OCI-LY3 (cell line): ENCODE measurements at regions not wholly inside any gene's neighbourhood (a gene's known extent, or its start where the extent isn't known, plus 50 kb on each side); places are given as distances from the start of the nearest gene placed in this dataset.

Experiments used
- H2AFZ ChIP-seq: fragments of 200-600, 300-600 bp; shearing (Covaris generic); 2 replicates; pipeline ENCODE4 v1.6.0; 2014; ENCODE audit warnings: antibody characterized with exemption, low read depth, low read length
- H3K27ac ChIP-seq: fragments of 200-600, 300-600 bp; sonication (generic); 2 replicates; pipeline ENCODE4 v1.5.1; 2014; ENCODE audit warnings: mild to moderate bottlenecking, low read length, moderate library complexity, mixed read lengths
- H3K27me3 ChIP-seq: fragments of 200-600, 300-600 bp; sonication (generic); 2 replicates; pipeline ENCODE4 v1.6.1; 2014; ENCODE audit warnings: low read depth, low read length, mixed read lengths
- H3K36me3 ChIP-seq: fragments of 200-600, 300-600 bp; sonication (generic); replicated peaks from 2 replicates; pipeline ENCODE3; 2014; ENCODE audit warnings: low read depth, low read length, mixed read lengths
- H3K4me1 ChIP-seq: fragments of 300-600, 200-600 bp; sonication (generic); 2 replicates; pipeline ENCODE4 v1.6.1; 2014; ENCODE audit warnings: low read length, mixed read lengths
- H3K4me2 ChIP-seq: fragments of 200-600, 300-600 bp; sonication (generic); 2 replicates; pipeline ENCODE4 v1.6.1; 2014; ENCODE audit warnings: low read length, mixed read lengths
- H3K4me3 ChIP-seq: fragments of 300-600, 200-600 bp; sonication (generic); 2 replicates; pipeline ENCODE4 v1.5.1; 2014; ENCODE audit warnings: antibody characterized with exemption, mild to moderate bottlenecking, low read length, moderate library complexity
- H3K79me2 ChIP-seq: fragments of 300-600, 200-600 bp; shearing (Covaris generic); 2 replicates; pipeline ENCODE4 v1.6.1; 2014; ENCODE audit warnings: mild to moderate bottlenecking, low read length, mixed read lengths
- H3K9ac ChIP-seq: fragments of 300-600, 200-600 bp; shearing (Covaris generic); 2 replicates; pipeline ENCODE4 v1.6.0; 2014; ENCODE audit warnings: mild to moderate bottlenecking, low read length, moderate library complexity
- H3K9me3 ChIP-seq: fragments of 200-600, 300-600 bp; shearing (Covaris generic); 2 replicates; pipeline ENCODE4 v1.6.1; 2014; ENCODE audit warnings: low read length, mixed read lengths; ENCODE audit not compliant: insufficient read depth
- H4K20me1 ChIP-seq: fragments of 200-600, 300-600 bp; sonication (generic); 2 replicates; pipeline ENCODE4 v1.6.1; 2016; ENCODE audit warnings: low read length, mixed read lengths; ENCODE audit not compliant: insufficient read depth
- EZH2phosphoT487 ChIP-seq: fragments of 200-600 bp; shearing (Covaris generic); IDR thresholded peaks from 2 replicates; pipeline ENCODE4 v1.6.1; 2018; ENCODE audit warnings: antibody characterized with exemption, mixed run types, low read depth
- TF ChIP-seq, protein P1 (sequence below): fragments of 200-600, 300-600 bp; sonication (generic); IDR thresholded peaks from 2 replicates; pipeline ENCODE4 v1.5.1; 2014; ENCODE audit warnings: antibody characterized with exemption, low read length, low read depth

DNA sequence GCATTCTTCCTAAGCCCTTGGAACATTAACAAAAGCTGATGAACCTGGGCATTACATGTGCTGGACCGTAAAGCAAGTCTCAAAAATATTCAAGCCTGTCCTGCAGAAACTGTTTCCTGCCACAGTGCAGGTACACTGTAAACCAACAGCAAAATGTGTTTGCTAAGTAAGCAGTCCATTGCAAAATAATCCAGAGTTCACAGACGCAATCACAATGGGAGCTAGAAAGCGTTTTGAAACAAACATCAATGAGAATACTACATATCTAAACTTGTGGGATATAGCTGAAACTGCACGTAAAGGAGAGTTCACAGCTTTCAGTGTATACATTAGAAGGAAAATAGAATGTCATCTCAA, 61.6 kb downstream of the RGS12 start:
- Histone ChIP-seq H3K9ac (no peak overlapping the region), H3K27ac (no peak overlapping the region), H3K27me3 (no peaks in the 10 kb centered on the region), H3K36me3 (peaks cover 3% of the 10 kb centered on the region), H3K9me3 (0 out of 2 replicates have a peak, but pooled peaks cover 4% of the 10 kb centered on the region), H4K20me1 (no peaks in the 10 kb centered on the region), H3K79me2 (no peaks in the 10 kb centered on the region), H3K4me2 (0 out of 2 replicates have a peak overlapping the region, but pooled peaks have one; percentile 43), H2AFZ (no peak overlapping the region), H3K4me1 (peaks cover 23% of the 10 kb centered on the region), H3K4me3 (no peak overlapping the region)
- TF ChIP-seq, protein P1, sequence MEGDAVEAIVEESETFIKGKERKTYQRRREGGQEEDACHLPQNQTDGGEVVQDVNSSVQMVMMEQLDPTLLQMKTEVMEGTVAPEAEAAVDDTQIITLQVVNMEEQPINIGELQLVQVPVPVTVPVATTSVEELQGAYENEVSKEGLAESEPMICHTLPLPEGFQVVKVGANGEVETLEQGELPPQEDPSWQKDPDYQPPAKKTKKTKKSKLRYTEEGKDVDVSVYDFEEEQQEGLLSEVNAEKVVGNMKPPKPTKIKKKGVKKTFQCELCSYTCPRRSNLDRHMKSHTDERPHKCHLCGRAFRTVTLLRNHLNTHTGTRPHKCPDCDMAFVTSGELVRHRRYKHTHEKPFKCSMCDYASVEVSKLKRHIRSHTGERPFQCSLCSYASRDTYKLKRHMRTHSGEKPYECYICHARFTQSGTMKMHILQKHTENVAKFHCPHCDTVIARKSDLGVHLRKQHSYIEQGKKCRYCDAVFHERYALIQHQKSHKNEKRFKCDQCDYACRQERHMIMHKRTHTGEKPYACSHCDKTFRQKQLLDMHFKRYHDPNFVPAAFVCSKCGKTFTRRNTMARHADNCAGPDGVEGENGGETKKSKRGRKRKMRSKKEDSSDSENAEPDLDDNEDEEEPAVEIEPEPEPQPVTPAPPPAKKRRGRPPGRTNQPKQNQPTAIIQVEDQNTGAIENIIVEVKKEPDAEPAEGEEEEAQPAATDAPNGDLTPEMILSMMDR, result no peak
- TF ChIP-seq EZH2phosphoT487, result no peak

DNA sequence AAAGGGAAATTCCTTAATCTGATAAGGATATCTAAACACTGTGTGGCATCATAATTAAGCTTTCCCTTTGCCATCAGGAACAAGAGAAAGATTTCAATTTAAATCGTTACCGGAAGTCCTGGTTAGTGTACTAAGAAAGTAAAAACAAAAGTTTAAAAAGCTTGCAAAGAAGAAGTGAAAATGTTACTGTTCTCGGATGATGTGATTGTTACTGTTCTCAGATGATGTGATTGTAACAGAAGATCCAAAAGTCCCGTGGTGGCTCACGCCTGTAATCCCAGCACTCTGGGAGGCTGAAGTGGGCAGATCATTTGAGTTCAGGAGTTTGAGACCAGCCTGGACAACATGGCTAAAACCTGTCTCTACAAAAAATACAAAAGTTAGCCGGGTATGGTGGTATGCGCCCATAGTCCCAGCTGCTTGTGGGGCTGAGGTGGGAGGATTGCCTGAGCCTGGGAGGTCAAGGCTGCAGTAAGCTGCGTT, 62.5 kb downstream of the RGS12 start:
- no peaks in the 10 kb centered on the region for H3K27me3 ChIP-seq
- no peaks in the 10 kb centered on the region for H3K79me2 ChIP-seq
- peaks cover 23% of the 10 kb centered on the region for H3K4me1 ChIP-seq
- no peak overlapping the region for H3K4me3 ChIP-seq
- no peak overlapping the region for H2AFZ ChIP-seq
- no peaks in the 10 kb centered on the region for H4K20me1 ChIP-seq
- TF ChIP-seq EZH2phosphoT487, result no peak
- TF ChIP-seq, protein P1, result no peak
- H3K9ac ChIP-seq, result no peak overlapping the region
- peaks cover 3% of the 10 kb centered on the region for H3K36me3 ChIP-seq
- H3K27ac ChIP-seq, result peak overlapping the region; percentile 40
- peak overlapping the region; percentile 43 for H3K4me2 ChIP-seq
- H3K9me3 ChIP-seq, result 0 out of 2 replicates have a peak, but pooled peaks cover 4% of the 10 kb centered on the region

DNA sequence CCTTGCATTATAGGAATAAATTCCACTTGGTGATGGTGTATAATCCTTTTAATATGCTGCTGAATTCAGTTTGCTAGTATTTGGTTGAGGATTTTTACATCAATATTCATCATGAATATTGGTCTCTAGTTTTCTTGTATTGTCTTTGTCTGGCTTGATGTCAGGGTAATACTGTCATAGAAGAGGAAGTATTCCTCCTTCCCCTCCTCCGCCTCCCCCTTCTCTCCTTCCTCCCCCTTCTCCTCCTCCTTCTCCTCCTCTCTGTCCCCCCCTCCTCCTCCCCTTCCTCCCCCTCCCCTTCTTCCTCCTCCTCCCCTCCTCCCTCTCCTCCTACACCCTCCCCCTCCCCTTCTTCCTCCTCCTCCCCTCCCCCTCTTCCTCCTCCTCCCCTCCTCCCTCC, 65.8 kb downstream of the RGS12 start:
- Histone ChIP-seq H4K20me1 (no peaks in the 10 kb centered on the region), H3K36me3 (peaks cover 3% of the 10 kb centered on the region), H3K27me3 (no peaks in the 10 kb centered on the region), H3K27ac (no peak overlapping the region), H3K4me2 (no peak overlapping the region), H2AFZ (no peak overlapping the region), H3K9me3 (no peaks in the 10 kb centered on the region), H3K9ac (no peak overlapping the region), H3K79me2 (no peaks in the 10 kb centered on the region), H3K4me3 (no peak overlapping the region), H3K4me1 (peaks cover 23% of the 10 kb centered on the region)
- TF ChIP-seq, protein P1, result no peak
- no peak for TF ChIP-seq EZH2phosphoT487

DNA sequence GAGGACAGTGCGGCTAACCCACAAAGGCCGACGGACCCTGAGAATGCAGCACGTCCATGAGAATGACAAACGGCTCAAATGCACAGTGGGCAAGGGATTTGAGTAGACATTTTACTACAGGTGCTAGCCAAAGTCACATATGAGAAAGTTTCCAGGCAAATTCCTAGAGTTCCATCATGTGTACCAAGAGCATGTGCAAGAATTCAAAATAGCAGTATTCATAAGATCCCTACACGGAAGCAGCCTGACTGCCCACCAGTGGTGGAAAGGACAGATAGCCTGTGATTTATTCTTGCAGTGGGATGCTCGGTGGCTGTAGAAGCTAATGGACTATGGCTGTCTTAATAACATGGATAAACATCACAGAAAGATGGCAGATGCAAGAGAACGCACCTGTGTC, 68.0 kb downstream of the RGS12 start:
- Histone ChIP-seq H3K4me3 (no peak overlapping the region), H3K4me2 (no peak overlapping the region), H3K9ac (no peak overlapping the region), H3K4me1 (peaks cover 8% of the 10 kb centered on the region), H3K27me3 (no peaks in the 10 kb centered on the region), H4K20me1 (no peaks in the 10 kb centered on the region), H3K9me3 (no peaks in the 10 kb centered on the region), H2AFZ (no peak overlapping the region), H3K36me3 (peaks cover 3% of the 10 kb centered on the region), H3K79me2 (no peaks in the 10 kb centered on the region), H3K27ac (no peak overlapping the region)
- TF ChIP-seq, protein P1, result no peak
- no peak for TF ChIP-seq EZH2phosphoT487
